CD14-positive monocyte (primary cell): ENCODE measurements at regions not wholly inside any gene's neighbourhood (a gene's known extent, or its start where the extent isn't known, plus 50 kb on each side); places are given as distances from the start of the nearest gene placed in this dataset.

ENCODE experiments used
- DNase-seq, 3 donors: peaks; one replicate each; pipeline ENCODE4 v3.0.0-alpha.2; 2011 to 2022
- H2AFZ ChIP-seq: 2 replicates; pipeline ENCODE4 v1.6.0; 2012; ENCODE audit warnings: mild to moderate bottlenecking, low read depth, low read length, inconsistent platforms; ENCODE audit not compliant: insufficient read depth, poor library complexity, severe bottlenecking
- H3K27ac ChIP-seq, 2 donors: 1 replicate in 1 of 2; 2 replicates in 1 of 2; pipeline ENCODE4 v1.5.1; 2012 to 2013; ENCODE audit warnings: low read length in 2 of 2, control low read depth in 1 of 2, inconsistent platforms in 1 of 2, low read depth in 1 of 2, mild to moderate bottlenecking in 1 of 2
- H3K27me3 ChIP-seq, 2 donors: one replicate each; pipeline versions ENCODE4 v1.6.0 to v1.6.1; 2011 to 2013; ENCODE audit warnings: low read length in 2 of 2; ENCODE audit not compliant: control insufficient read depth in 2 of 2, insufficient read depth in 2 of 2
- H3K36me3 ChIP-seq, 2 donors: replicated peaks in 1 of 2; 1 replicate in 1 of 2; 2 replicates in 1 of 2; pipeline versions ENCODE4 v1.5.1 to v1.6.1; 2012 to 2013; ENCODE audit warnings: low read length in 2 of 2, control low read depth in 1 of 2, inconsistent platforms in 1 of 2, mild to moderate bottlenecking in 1 of 2; ENCODE audit not compliant: insufficient read depth in 2 of 2, control insufficient read depth in 1 of 2
- H3K4me1 ChIP-seq, 2 donors: 1 replicate in 1 of 2; 2 replicates in 1 of 2; pipeline versions ENCODE4 v1.5.1 to v1.6.1; 2012 to 2013; ENCODE audit warnings: low read length in 2 of 2, control low read depth in 1 of 2, inconsistent platforms in 1 of 2, mild to moderate bottlenecking in 1 of 2, moderate library complexity in 1 of 2; ENCODE audit not compliant: insufficient read depth in 2 of 2, control insufficient read depth in 1 of 2
- H3K4me2 ChIP-seq: replicated peaks from 2 replicates; pipeline ENCODE3; 2012; ENCODE audit warnings: low read length, moderate library complexity, mild to moderate bottlenecking; ENCODE audit not compliant: poor library complexity, severe bottlenecking; ENCODE audit errors: extremely low read depth
- H3K4me3 ChIP-seq, 3 experiments: fragments of 200-600 bp in 1 of 3; sonication (generic) in 1 of 3; replicated peaks in 1 of 3; 1 replicate in 2 of 3; 2 replicates in 1 of 3; pipeline ENCODE4 v1.5.1; 2011 to 2013; ENCODE audit warnings: low read length in 3 of 3, mild to moderate bottlenecking in 3 of 3, control low read depth in 2 of 3, low read depth in 2 of 3, inconsistent platforms in 1 of 3, moderate library complexity in 1 of 3
- H3K79me2 ChIP-seq: 2 replicates; pipeline ENCODE4 v1.6.0; 2012; ENCODE audit warnings: mild to moderate bottlenecking, control low read depth, inconsistent platforms, low read length, moderate library complexity; ENCODE audit not compliant: insufficient read depth
- H3K9ac ChIP-seq: 2 replicates; pipeline ENCODE4 v1.6.0; 2017; ENCODE audit warnings: low read length, mild to moderate bottlenecking; ENCODE audit not compliant: insufficient read depth, poor library complexity, severe bottlenecking
- H3K9me3 ChIP-seq, 2 donors: replicated peaks in 1 of 2; 1 replicate in 1 of 2; 2 replicates in 1 of 2; pipeline versions ENCODE4 v1.5.1 to v1.6.1; 2012 to 2013; ENCODE audit warnings: low read length in 2 of 2, control low read depth in 1 of 2; ENCODE audit not compliant: control insufficient read depth in 1 of 2, insufficient read depth in 1 of 2
- H4K20me1 ChIP-seq: 2 replicates; pipeline ENCODE4 v1.6.0; 2012; ENCODE audit warnings: mild to moderate bottlenecking, low read length, control low read depth, moderate library complexity; ENCODE audit not compliant: insufficient read depth
- H3K27ac Mint-ChIP-seq, 7 donors: one replicate each; pipeline ENCODE4 v1.8.0; 2020; ENCODE audit warnings: mild to moderate bottlenecking in 7 of 7, mixed read lengths in 7 of 7, moderate library complexity in 6 of 7, inconsistent platforms in 2 of 7
- H3K27me3 Mint-ChIP-seq, 3 donors: one replicate each; pipeline ENCODE4 v1.8.0; 2021 to 2022; ENCODE audit warnings: low read depth in 3 of 3, mild to moderate bottlenecking in 3 of 3, mixed read lengths in 3 of 3, moderate library complexity in 3 of 3, inconsistent platforms in 1 of 3
- H3K36me3 Mint-ChIP-seq, 2 donors: one replicate each; pipeline ENCODE4 v1.8.0; 2020; ENCODE audit warnings: mixed read lengths in 2 of 2, inconsistent platforms in 1 of 2, mild to moderate bottlenecking in 1 of 2
- H3K4me1 Mint-ChIP-seq: one replicate; pipeline ENCODE4 v1.8.0; 2020; ENCODE audit warnings: mild to moderate bottlenecking, mixed read lengths
- H3K4me3 Mint-ChIP-seq, 2 donors: one replicate each; pipeline ENCODE4 v1.8.0; 2020; ENCODE audit warnings: mild to moderate bottlenecking in 2 of 2, mixed read lengths in 2 of 2, moderate library complexity in 1 of 2
- H3K9me3 Mint-ChIP-seq, 7 donors: one replicate each; pipeline ENCODE4 v1.8.0; 2020 to 2022; ENCODE audit warnings: mixed read lengths in 7 of 7, mild to moderate bottlenecking in 6 of 7, moderate library complexity in 6 of 7, inconsistent platforms in 2 of 7
- WGBS: methylation state at CpG from one replicate; pipeline ENCODE4 v1.1.5; 2013; ENCODE audit warnings: missing lambda C conversion rate; ENCODE audit not compliant: insufficient coverage; 5-methylcytosine and 5-hydroxymethylcytosine counted together
- intact Hi-C, 2 donors: fragments of 100-400 bp; cut with micrococcal nuclease; formaldehyde crosslinking; loops; one replicate each; pipeline versions ENCODE4 v1.15.0 to v1.15.1; 2023
- TF ChIP-seq, protein P1 (sequence below): fragments of 200-600 bp; IDR thresholded peaks from one replicate; pipeline ENCODE4 v1.8.0; 2022; ENCODE audit warnings: antibody characterized with exemption, mild to moderate bottlenecking

DNA sequence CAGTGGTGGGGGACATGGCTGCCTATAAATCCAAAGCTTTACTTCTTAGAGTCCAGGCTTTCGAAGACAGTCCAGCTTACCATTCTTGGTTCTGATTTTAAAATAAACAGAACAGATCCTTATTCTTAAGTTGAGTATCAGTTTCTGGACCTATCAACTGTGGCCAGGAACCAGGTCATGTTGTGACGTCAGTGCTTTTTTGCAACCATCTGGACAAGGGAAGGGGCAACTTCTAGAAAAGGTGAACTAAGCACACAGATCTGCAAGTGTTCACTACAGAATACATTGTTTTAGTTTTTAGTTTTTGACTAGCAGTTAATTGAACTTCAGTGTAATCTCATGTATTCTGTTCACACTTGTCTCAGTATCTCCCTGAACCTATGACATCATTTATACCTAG, 326.0 kb upstream of the MGAT5 start:
- DNase-seq: no peak
- H3K36me3 Mint-ChIP-seq: no peaks in the 10 kb centered on the region
- peaks cover 0 to 4% (median 2%) of the 10 kb centered on the region in 7 donors for H3K9me3 Mint-ChIP-seq
- H3K9me3 ChIP-seq: no peaks in the 10 kb centered on the region
- H3K4me1 Mint-ChIP-seq: no peaks in the 10 kb centered on the region
- TF ChIP-seq, protein P1, sequence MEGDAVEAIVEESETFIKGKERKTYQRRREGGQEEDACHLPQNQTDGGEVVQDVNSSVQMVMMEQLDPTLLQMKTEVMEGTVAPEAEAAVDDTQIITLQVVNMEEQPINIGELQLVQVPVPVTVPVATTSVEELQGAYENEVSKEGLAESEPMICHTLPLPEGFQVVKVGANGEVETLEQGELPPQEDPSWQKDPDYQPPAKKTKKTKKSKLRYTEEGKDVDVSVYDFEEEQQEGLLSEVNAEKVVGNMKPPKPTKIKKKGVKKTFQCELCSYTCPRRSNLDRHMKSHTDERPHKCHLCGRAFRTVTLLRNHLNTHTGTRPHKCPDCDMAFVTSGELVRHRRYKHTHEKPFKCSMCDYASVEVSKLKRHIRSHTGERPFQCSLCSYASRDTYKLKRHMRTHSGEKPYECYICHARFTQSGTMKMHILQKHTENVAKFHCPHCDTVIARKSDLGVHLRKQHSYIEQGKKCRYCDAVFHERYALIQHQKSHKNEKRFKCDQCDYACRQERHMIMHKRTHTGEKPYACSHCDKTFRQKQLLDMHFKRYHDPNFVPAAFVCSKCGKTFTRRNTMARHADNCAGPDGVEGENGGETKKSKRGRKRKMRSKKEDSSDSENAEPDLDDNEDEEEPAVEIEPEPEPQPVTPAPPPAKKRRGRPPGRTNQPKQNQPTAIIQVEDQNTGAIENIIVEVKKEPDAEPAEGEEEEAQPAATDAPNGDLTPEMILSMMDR: no peak
- H2AFZ ChIP-seq: no peak overlapping the region
- H3K4me3 Mint-ChIP-seq: no peak overlapping the region
- intact Hi-C loops: no loop called here
- H3K27ac Mint-ChIP-seq: no peak overlapping the region
- no peak overlapping the region for H3K4me3 ChIP-seq
- H4K20me1 ChIP-seq: no peaks in the 10 kb centered on the region
- no peak overlapping the region for H3K4me2 ChIP-seq
- H3K36me3 ChIP-seq: no peaks in the 10 kb centered on the region
- H3K27me3 ChIP-seq: no peaks in the 10 kb centered on the region
- no peak overlapping the region for H3K27ac ChIP-seq
- WGBS: 40% methylated on average over 1 of the region's 2 CpGs
- peaks cover 1 to 5% (median 2%) of the 10 kb centered on the region in 3 donors for H3K27me3 Mint-ChIP-seq
- H3K4me1 ChIP-seq: no peaks in the 10 kb centered on the region
- no peak overlapping the region for H3K9ac ChIP-seq
- no peaks in the 10 kb centered on the region for H3K79me2 ChIP-seq

DNA sequence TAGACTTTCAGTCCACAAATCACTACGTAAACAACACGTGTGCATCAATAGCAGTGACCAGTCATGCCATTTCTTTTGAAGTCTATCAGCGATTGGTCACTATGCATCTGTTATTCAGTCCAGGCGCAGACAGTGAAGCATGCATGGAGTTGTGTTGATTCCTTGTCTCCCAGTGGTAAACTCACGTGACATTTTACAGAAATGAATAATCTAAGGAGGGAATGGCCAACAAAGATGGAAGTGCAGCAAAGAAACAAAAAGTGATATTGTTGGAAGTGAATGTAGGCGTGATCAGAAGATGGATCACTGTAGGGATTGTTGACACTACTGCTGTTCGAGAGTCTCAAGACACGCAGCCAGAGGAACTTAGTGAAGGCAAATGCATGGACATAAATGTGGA, 317.8 kb upstream of the MGAT5 start:
- Histone ChIP-seq H3K9me3 (no peaks in the 10 kb centered on the region), H3K4me2 (no peak overlapping the region), H3K4me3 (no peak overlapping the region), H3K36me3 (no peaks in the 10 kb centered on the region), H2AFZ (no peak overlapping the region), H3K4me1 (no peaks in the 10 kb centered on the region), H4K20me1 (no peaks in the 10 kb centered on the region), H3K27me3 (no peaks in the 10 kb centered on the region), H3K79me2 (no peaks in the 10 kb centered on the region), H3K9ac (no peak overlapping the region), H3K27ac (no peak overlapping the region)
- 98% methylated on average over 7 of the region's 8 CpGs for WGBS
- H3K36me3 Mint-ChIP-seq: no peaks in the 10 kb centered on the region
- no peak overlapping the region for H3K27ac Mint-ChIP-seq
- intact Hi-C loops: no loop called here
- no peak for DNase-seq
- H3K4me1 Mint-ChIP-seq: no peaks in the 10 kb centered on the region
- H3K9me3 Mint-ChIP-seq: peaks cover 0 to 2% (median 0%) of the 10 kb centered on the region in 7 donors
- peaks cover 0 to 5% (median 1%) of the 10 kb centered on the region in 3 donors for H3K27me3 Mint-ChIP-seq
- H3K4me3 Mint-ChIP-seq: no peak overlapping the region
- TF ChIP-seq, protein P1: no peak
